ENCODE measurements at regions not wholly inside any gene's neighbourhood (a gene's known extent, or its start where the extent isn't known, plus 50 kb on each side); places are given as distances from the start of the nearest gene placed in this dataset.
"Not testable (repeated sequence)": the region's sequence is repeated elsewhere in the genome, so short reads cannot be mapped to it uniquely, and the experiment has no call there.

GRCh38 chr2:21194147-21194546 lies 70.4 kb downstream of the TDRD15 start:
- Histone ChIP-seq H3K27ac (no peak overlapping the region), H2AFZ (no peak overlapping the region), H3K9me3 (ENCODE audit: control insufficient read depth, low read length) (no peaks in the 10 kb centered on the region), H3K4me2 (ENCODE audit: low read length) (no peak overlapping the region), H3K27me3 (ENCODE audit: control insufficient read depth, insufficient read depth, low read length) (no peaks in the 10 kb centered on the region), H3K79me2 (no peaks in the 10 kb centered on the region), H3K4me3 (ENCODE audit: low read depth, low read length) (no peak overlapping the region), H3K36me3 (ENCODE audit: control insufficient read depth, insufficient read depth, low read length) (no peaks in the 10 kb centered on the region), H3K4me1 (no peaks in the 10 kb centered on the region), H3K9ac (no peak overlapping the region)
- no peak for TF ChIP-seq CTCF (IDR thresholded peaks at IDR 0.05)

- Histone ChIP-seq H3K4me1 (no peaks in the 10 kb centered on the region), H3K27me3 (ENCODE audit: control insufficient read depth, insufficient read depth, low read length) (no peaks in the 10 kb centered on the region), H2AFZ (no peak overlapping the region), H3K9me3 (ENCODE audit: control insufficient read depth, low read length) (no peaks in the 10 kb centered on the region), H3K27ac (no peak overlapping the region), H3K9ac (no peak overlapping the region), H3K36me3 (ENCODE audit: control insufficient read depth, insufficient read depth, low read length) (no peaks in the 10 kb centered on the region), H3K4me2 (ENCODE audit: low read length) (no peak overlapping the region), H3K79me2 (no peaks in the 10 kb centered on the region), H3K4me3 (ENCODE audit: low read depth, low read length) (no peak overlapping the region)
- TF ChIP-seq CTCF (IDR thresholded peaks at IDR 0.05): no peak
Observed at GRCh38 chr2:21194858-21195271, 71.1 kb downstream of the TDRD15 start.

- no peak overlapping the region for H3K9ac ChIP-seq
- no peak overlapping the region for H3K4me2 ChIP-seq (ENCODE audit: low read length)
- no peak overlapping the region for H3K4me3 ChIP-seq (ENCODE audit: low read depth, low read length)
- TF ChIP-seq CTCF (IDR thresholded peaks at IDR 0.05): no peak
- H3K27ac ChIP-seq: no peak overlapping the region
- H3K27me3 ChIP-seq (ENCODE audit: control insufficient read depth, insufficient read depth, low read length): no peaks in the 10 kb centered on the region
- H3K36me3 ChIP-seq (ENCODE audit: control insufficient read depth, insufficient read depth, low read length): no peaks in the 10 kb centered on the region
- no peak overlapping the region for H2AFZ ChIP-seq
- H3K4me1 ChIP-seq: no peaks in the 10 kb centered on the region
- H3K9me3 ChIP-seq (ENCODE audit: control insufficient read depth, low read length): no peaks in the 10 kb centered on the region
- H3K79me2 ChIP-seq: no peaks in the 10 kb centered on the region
Observed at GRCh38 chr2:21195326-21195725, 71.6 kb downstream of the TDRD15 start.

- Histone ChIP-seq H3K4me2 (ENCODE audit: low read length) (no peak overlapping the region), H3K27ac (no peak overlapping the region), H3K4me1 (no peaks in the 10 kb centered on the region), H3K9ac (no peak overlapping the region), H3K4me3 (ENCODE audit: low read depth, low read length) (no peak overlapping the region), H3K36me3 (ENCODE audit: control insufficient read depth, insufficient read depth, low read length) (no peaks in the 10 kb centered on the region), H3K9me3 (ENCODE audit: control insufficient read depth, low read length) (no peaks in the 10 kb centered on the region), H3K79me2 (no peaks in the 10 kb centered on the region), H2AFZ (no peak overlapping the region), H3K27me3 (ENCODE audit: control insufficient read depth, insufficient read depth, low read length) (no peaks in the 10 kb centered on the region)
- no peak for TF ChIP-seq CTCF (IDR thresholded peaks at IDR 0.05)
Observed at GRCh38 chr2:21198637-21199036, 74.9 kb downstream of the TDRD15 start.

GRCh38 chr2:21203976-21204375 lies 80.2 kb downstream of the TDRD15 start:
- no peak for TF ChIP-seq CTCF (IDR thresholded peaks at IDR 0.05)
- Histone ChIP-seq H3K4me2 (ENCODE audit: low read length) (no peak overlapping the region), H3K4me3 (ENCODE audit: low read depth, low read length) (no peak overlapping the region), H3K79me2 (no peaks in the 10 kb centered on the region), H3K36me3 (ENCODE audit: control insufficient read depth, insufficient read depth, low read length) (no peaks in the 10 kb centered on the region), H2AFZ (no peak overlapping the region), H3K27ac (no peak overlapping the region), H3K27me3 (ENCODE audit: control insufficient read depth, insufficient read depth, low read length) (no peaks in the 10 kb centered on the region), H3K9me3 (ENCODE audit: control insufficient read depth, low read length) (no peaks in the 10 kb centered on the region), H3K9ac (no peak overlapping the region), H3K4me1 (no peaks in the 10 kb centered on the region)

- not testable (repeated sequence) for H3K4me1 ChIP-seq; H2AFZ ChIP-seq; H3K9ac ChIP-seq; H3K79me2 ChIP-seq; H3K27ac ChIP-seq; H3K9me3 ChIP-seq (ENCODE audit: control insufficient read depth, low read length); H3K36me3 ChIP-seq (ENCODE audit: control insufficient read depth, insufficient read depth, low read length); H3K27me3 ChIP-seq (ENCODE audit: control insufficient read depth, insufficient read depth, low read length); H3K4me3 ChIP-seq (ENCODE audit: low read depth, low read length); H3K4me2 ChIP-seq (ENCODE audit: low read length)
Observed at GRCh38 chr2:21214085-21214484, 90.3 kb downstream of the TDRD15 start.

Measured in parathyroid adenoma (tissue), 2 donors.